Suprapubic skin (tissue), 4 donors: ENCODE measurements at regions not wholly inside any gene's neighbourhood (a gene's known extent, or its start where the extent isn't known, plus 50 kb on each side); places are given as distances from the start of the nearest gene placed in this dataset.

ENCODE experiments used
- EP300 ChIP-seq: sonication (generic); formaldehyde crosslinking; IDR thresholded peaks from one replicate; pipeline ENCODE4 v1.6.1; 2017; ENCODE audit warnings: antibody characterized with exemption
- POLR2A ChIP-seq, 2 donors: fragments of 450-650 bp; IDR thresholded peaks; one replicate each; pipeline ENCODE4 v1.6.1; 2017; ENCODE audit warnings: antibody characterized with exemption in 2 of 2, mild to moderate bottlenecking in 2 of 2, moderate library complexity in 2 of 2
- POLR2AphosphoS5 ChIP-seq, 3 donors: sonication (generic); formaldehyde crosslinking; IDR thresholded peaks; one replicate each; pipeline ENCODE4 v1.6.1; 2017; ENCODE audit warnings: antibody characterized with exemption in 3 of 3
- TF ChIP-seq, protein P1 (sequence below), 2 donors: fragments of 200-600 bp in 1 of 2; fragments of 450-650 bp in 1 of 2; sonication (generic) in 1 of 2; IDR thresholded peaks; one replicate each; pipeline ENCODE4 v1.5.1; 2016 to 2019; ENCODE audit warnings: antibody characterized with exemption in 2 of 2, mild to moderate bottlenecking in 1 of 2, moderate library complexity in 1 of 2

DNA sequence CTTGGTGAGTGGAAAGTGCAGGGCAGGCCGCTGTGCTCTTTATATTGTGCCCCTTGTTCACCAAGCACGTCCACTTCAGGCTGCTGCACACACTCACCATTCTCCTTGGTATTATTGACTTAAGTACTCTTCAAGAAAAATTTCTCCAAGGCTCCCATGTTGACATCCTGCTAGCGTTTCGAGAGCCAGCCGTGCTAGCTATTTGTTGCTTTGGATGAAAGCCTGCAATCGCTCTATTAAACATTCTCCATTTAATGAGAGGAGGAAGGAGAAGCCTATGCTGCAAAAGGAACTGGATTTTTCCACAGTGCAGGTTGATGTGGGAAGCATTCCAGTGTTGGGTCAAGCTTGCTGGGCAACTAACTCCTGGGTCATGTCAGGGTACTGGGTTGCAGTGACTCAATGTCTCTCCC, 113.5 kb downstream of the CD83 start:
- TF ChIP-seq, protein P1, sequence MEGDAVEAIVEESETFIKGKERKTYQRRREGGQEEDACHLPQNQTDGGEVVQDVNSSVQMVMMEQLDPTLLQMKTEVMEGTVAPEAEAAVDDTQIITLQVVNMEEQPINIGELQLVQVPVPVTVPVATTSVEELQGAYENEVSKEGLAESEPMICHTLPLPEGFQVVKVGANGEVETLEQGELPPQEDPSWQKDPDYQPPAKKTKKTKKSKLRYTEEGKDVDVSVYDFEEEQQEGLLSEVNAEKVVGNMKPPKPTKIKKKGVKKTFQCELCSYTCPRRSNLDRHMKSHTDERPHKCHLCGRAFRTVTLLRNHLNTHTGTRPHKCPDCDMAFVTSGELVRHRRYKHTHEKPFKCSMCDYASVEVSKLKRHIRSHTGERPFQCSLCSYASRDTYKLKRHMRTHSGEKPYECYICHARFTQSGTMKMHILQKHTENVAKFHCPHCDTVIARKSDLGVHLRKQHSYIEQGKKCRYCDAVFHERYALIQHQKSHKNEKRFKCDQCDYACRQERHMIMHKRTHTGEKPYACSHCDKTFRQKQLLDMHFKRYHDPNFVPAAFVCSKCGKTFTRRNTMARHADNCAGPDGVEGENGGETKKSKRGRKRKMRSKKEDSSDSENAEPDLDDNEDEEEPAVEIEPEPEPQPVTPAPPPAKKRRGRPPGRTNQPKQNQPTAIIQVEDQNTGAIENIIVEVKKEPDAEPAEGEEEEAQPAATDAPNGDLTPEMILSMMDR (IDR thresholded peaks at IDR 0.05) = no peak
- TF ChIP-seq POLR2A (IDR thresholded peaks at IDR 0.05) = no peak
- TF ChIP-seq POLR2AphosphoS5 (IDR thresholded peaks at IDR 0.05) = no peak
- TF ChIP-seq EP300 = no peak
